ENCODE measurements at regions not wholly inside any gene's neighbourhood (a gene's known extent, or its start where the extent isn't known, plus 50 kb on each side); places are given as distances from the start of the nearest gene placed in this dataset.

- Mint-ChIP-seq H3K4me1 (no peaks in the 10 kb centered on the region), H3K4me3 (no peak overlapping the region), H3K36me3 (ENCODE audit: low read depth) (no peaks in the 10 kb centered on the region), H3K27ac (no peak overlapping the region), H3K9me3 (peaks cover 2% of the 10 kb centered on the region), H3K27me3 (peaks cover 1% of the 10 kb centered on the region)
- ChIA-PET CTCF (no interaction called here), POLR2A (no interaction called here)
- no peak for DNase-seq
Measured at GRCh38 chr13:75170311-75170710, 311.7 kb downstream of the TBC1D4 start.

- H3K27ac Mint-ChIP-seq = no peak overlapping the region
- no peak for DNase-seq
- H3K36me3 Mint-ChIP-seq (ENCODE audit: low read depth) = no peaks in the 10 kb centered on the region
- CTCF ChIA-PET = interaction anchor here (0.9 kb wide), 1 partner anchor 54 kb away, joined by 4 read pairs; no protein-coding TSS in a partner anchor
- H3K4me3 Mint-ChIP-seq = no peak overlapping the region
- no peaks in the 10 kb centered on the region for H3K27me3 Mint-ChIP-seq
- H3K9me3 Mint-ChIP-seq = no peaks in the 10 kb centered on the region
- POLR2A ChIA-PET = no interaction called here
- no peaks in the 10 kb centered on the region for H3K4me1 Mint-ChIP-seq
Measured at GRCh38 chr13:75165543-75166230, 316.3 kb downstream of the TBC1D4 start.

DNA sequence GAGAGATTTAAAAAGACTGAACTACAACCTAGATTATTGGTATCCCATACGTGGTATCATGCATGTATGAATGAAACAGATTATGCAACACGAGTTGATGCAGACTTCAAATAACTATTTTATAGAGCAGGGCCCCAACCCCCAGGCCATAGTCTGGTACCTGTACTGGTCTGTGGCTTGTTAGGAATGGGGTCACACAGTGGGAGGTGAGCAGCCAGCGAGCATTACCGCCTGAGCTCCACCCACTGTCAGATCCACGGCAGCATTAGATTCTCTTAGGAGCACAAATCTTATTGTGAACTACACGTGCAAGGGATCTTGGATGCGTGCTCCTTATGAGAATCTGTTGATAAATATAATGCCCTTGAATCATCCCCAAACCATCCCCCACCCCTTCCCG lies 320.2 kb downstream of the TBC1D4 start:
- Mint-ChIP-seq H3K4me1 (no peaks in the 10 kb centered on the region), H3K27ac (no peak overlapping the region), H3K27me3 (no peaks in the 10 kb centered on the region), H3K36me3 (ENCODE audit: low read depth) (no peaks in the 10 kb centered on the region), H3K4me3 (no peak overlapping the region), H3K9me3 (no peaks in the 10 kb centered on the region)
- POLR2A ChIA-PET = no interaction called here
- no peak for DNase-seq
- CTCF ChIA-PET = no interaction called here

GRCh38 chr13:75160984-75161383 lies 321.0 kb downstream of the TBC1D4 start:
- Mint-ChIP-seq H3K9me3 (no peaks in the 10 kb centered on the region), H3K36me3 (ENCODE audit: low read depth) (no peaks in the 10 kb centered on the region), H3K27me3 (no peaks in the 10 kb centered on the region), H3K4me1 (no peaks in the 10 kb centered on the region), H3K4me3 (no peak overlapping the region), H3K27ac (no peak overlapping the region)
- CTCF ChIA-PET = no interaction called here
- no peak for DNase-seq
- POLR2A ChIA-PET = no interaction called here

DNA sequence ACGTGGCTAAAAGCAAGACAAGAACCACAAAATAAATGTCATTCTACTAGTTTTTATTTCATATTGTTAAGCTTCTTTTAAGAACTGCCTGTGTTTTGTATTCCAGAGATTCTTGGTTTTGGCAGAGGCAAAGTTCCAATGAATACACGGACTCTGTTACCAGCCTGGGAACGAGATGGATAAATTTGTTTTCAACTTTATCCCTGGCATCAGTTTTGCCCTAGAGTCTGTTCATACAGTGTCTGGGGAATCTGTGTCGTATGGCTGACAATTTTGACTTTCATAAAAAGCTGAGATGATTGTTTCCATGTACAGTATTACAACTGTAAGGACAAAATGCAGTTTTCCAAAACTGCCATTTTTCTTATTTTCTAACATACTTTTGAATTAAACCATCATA lies 327.6 kb downstream of the TBC1D4 start:
- Mint-ChIP-seq H3K36me3 (ENCODE audit: low read depth) (no peaks in the 10 kb centered on the region), H3K4me3 (no peak overlapping the region), H3K27me3 (peaks cover 2% of the 10 kb centered on the region), H3K9me3 (peaks cover 2% of the 10 kb centered on the region), H3K27ac (no peak overlapping the region), H3K4me1 (no peaks in the 10 kb centered on the region)
- ChIA-PET POLR2A (no interaction called here), CTCF (no interaction called here)
- no peak for DNase-seq

- Mint-ChIP-seq H3K9me3 (peaks cover 2% of the 10 kb centered on the region), H3K27me3 (peaks cover 2% of the 10 kb centered on the region), H3K36me3 (ENCODE audit: low read depth) (no peaks in the 10 kb centered on the region), H3K27ac (no peak overlapping the region), H3K4me1 (no peaks in the 10 kb centered on the region), H3K4me3 (no peak overlapping the region)
- no peak for DNase-seq
- ChIA-PET POLR2A (no interaction called here), CTCF (no interaction called here)
Measured at GRCh38 chr13:75153834-75154233, 328.1 kb downstream of the TBC1D4 start.

GRCh38 chr13:75153386-75153785 lies 328.6 kb downstream of the TBC1D4 start:
- ChIA-PET CTCF (no interaction called here), POLR2A (no interaction called here)
- H3K9me3 Mint-ChIP-seq = peaks cover 2% of the 10 kb centered on the region
- H3K27ac Mint-ChIP-seq = no peak overlapping the region
- H3K27me3 Mint-ChIP-seq = peaks cover 2% of the 10 kb centered on the region
- no peaks in the 10 kb centered on the region for H3K36me3 Mint-ChIP-seq (ENCODE audit: low read depth)
- H3K4me1 Mint-ChIP-seq = no peaks in the 10 kb centered on the region
- no peak for DNase-seq
- no peak overlapping the region for H3K4me3 Mint-ChIP-seq

DNA sequence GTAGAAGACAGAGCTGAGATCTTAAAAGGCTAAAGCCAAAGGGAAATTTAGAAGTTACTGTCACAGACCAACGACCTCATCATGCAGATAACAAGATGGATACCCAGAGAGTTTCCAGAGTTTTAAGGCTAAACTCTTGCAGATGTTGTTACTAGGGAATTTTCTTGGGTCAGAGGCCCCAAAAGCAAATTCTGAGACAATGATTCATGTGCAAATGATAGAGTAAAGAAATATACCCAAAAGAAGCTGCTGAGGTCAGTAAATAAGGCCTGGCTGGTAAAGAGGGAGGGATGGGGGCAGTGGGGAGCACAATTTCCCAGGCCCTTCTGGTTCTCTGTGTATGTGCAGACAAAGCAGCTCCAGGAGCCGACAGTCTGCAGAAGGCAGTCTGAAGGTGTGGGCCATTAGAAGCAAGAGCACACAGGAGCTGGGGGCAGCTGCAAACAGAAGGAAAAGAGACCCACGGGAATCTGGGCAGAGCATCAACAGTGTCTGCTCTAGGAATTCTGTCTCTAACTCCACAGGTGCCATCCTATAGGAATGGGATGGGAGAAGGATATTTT lies 330.8 kb downstream of the TBC1D4 start:
- Mint-ChIP-seq H3K4me1 (no peaks in the 10 kb centered on the region), H3K27me3 (peaks cover 2% of the 10 kb centered on the region), H3K4me3 (no peak overlapping the region), H3K36me3 (ENCODE audit: low read depth) (no peaks in the 10 kb centered on the region), H3K27ac (no peak overlapping the region), H3K9me3 (peaks cover 2% of the 10 kb centered on the region)
- ChIA-PET POLR2A (no interaction called here), CTCF (no interaction called here)
- DNase-seq = no peak

DNA sequence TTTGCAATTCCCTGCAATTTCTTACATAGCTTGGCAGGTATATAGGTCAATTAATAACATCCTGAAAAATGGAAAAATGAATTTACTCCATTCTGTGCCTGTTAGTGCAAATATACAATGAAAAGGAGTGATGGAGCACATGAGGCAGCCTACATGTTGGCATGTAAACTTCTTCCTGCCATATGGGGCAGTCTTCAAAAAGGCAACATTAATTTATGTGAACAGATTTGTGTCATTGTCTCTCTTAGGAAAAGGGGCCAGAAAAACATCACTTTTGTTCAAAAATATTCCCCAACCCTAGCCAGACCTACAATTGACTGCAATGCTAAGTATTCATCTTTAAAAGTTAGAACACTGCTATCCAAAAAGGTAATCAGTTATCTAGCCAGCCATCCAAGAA lies 332.2 kb downstream of the TBC1D4 start:
- Mint-ChIP-seq H3K27me3 (peaks cover 2% of the 10 kb centered on the region), H3K9me3 (peaks cover 2% of the 10 kb centered on the region), H3K4me3 (no peak overlapping the region), H3K36me3 (ENCODE audit: low read depth) (no peaks in the 10 kb centered on the region), H3K4me1 (no peaks in the 10 kb centered on the region), H3K27ac (no peak overlapping the region)
- no peak for DNase-seq
- POLR2A ChIA-PET = no interaction called here
- CTCF ChIA-PET = no interaction called here

DNA sequence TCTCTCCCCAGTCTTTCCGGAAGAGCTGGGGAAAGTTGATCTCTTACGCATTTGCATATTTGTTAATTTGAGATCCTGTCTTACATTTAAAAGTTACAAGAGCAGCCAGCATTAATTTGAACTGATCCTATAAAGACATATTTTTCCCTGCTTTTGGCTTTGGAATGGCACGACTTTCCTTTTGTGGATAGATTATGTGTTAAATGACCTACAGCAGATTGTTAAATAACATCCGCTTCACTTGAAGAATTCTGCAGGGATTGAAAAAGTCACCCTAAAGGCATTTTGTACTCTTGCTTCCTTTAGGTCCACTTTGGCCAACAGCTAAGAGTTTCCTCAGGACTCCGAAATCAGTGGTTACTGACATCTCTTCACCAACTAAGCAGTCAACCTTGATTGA lies 334.0 kb downstream of the TBC1D4 start:
- DNase-seq = no peak
- no peaks in the 10 kb centered on the region for H3K4me1 Mint-ChIP-seq
- no peak overlapping the region for H3K4me3 Mint-ChIP-seq
- H3K36me3 Mint-ChIP-seq (ENCODE audit: low read depth) = no peaks in the 10 kb centered on the region
- ChIA-PET CTCF (no interaction called here), POLR2A (no interaction called here)
- H3K27me3 Mint-ChIP-seq = peaks cover 2% of the 10 kb centered on the region
- peaks cover 2% of the 10 kb centered on the region for H3K9me3 Mint-ChIP-seq
- H3K27ac Mint-ChIP-seq = no peak overlapping the region

- CTCF ChIA-PET = no interaction called here
- no peaks in the 10 kb centered on the region for H3K9me3 Mint-ChIP-seq
- peaks cover 2% of the 10 kb centered on the region for H3K27me3 Mint-ChIP-seq
- POLR2A ChIA-PET = no interaction called here
- DNase-seq = no peak
- no peak overlapping the region for H3K4me3 Mint-ChIP-seq
- H3K27ac Mint-ChIP-seq = no peak overlapping the region
- no peaks in the 10 kb centered on the region for H3K4me1 Mint-ChIP-seq
- no peaks in the 10 kb centered on the region for H3K36me3 Mint-ChIP-seq (ENCODE audit: low read depth)
Measured at GRCh38 chr13:75146436-75146835, 335.5 kb downstream of the TBC1D4 start.

DNA sequence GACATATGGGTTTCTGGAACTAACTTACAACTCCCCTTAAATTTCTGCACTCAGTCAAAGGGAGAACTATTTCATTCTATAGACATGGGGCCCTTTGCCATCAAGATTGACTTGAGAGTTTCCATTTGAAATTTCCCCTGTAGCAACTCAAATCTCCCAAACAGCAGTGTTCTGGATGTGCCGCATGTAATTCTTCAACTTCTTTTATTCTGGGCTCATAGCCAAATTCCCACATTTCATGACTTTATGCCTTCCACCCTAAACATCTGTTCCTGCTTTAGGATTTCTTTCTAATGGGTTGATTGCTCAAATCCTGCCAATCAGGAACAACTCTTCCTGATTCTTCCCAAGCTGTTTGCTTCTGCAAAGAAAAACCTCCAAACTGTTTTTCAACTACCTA lies 336.0 kb downstream of the TBC1D4 start:
- Mint-ChIP-seq H3K36me3 (ENCODE audit: low read depth) (no peaks in the 10 kb centered on the region), H3K27ac (no peak overlapping the region), H3K27me3 (peaks cover 2% of the 10 kb centered on the region), H3K4me3 (no peak overlapping the region), H3K4me1 (no peaks in the 10 kb centered on the region), H3K9me3 (no peaks in the 10 kb centered on the region)
- no peak for DNase-seq
- ChIA-PET CTCF (no interaction called here), POLR2A (no interaction called here)

DNA sequence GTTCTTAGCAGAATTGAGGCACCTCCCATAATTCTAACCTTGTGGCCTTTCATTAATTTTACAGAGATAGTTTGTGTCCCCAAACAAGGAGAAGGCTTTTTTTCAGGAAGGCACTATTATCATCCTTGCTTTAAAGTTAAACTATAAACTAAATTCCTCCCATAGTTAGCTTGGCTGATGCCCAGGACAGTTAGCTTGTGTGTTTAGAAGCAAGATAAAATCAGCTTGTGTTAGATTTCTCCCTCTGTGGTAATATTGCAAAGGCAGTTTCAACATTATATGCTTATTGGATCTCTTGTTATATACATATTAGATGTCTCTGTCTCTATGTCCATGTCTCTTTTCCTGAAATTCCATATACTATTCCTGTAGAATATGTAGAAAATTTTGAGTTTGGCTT lies 342.7 kb downstream of the TBC1D4 start:
- Mint-ChIP-seq H3K27me3 (peaks cover 2% of the 10 kb centered on the region), H3K4me3 (no peak overlapping the region), H3K27ac (no peak overlapping the region), H3K4me1 (no peaks in the 10 kb centered on the region), H3K9me3 (no peaks in the 10 kb centered on the region), H3K36me3 (ENCODE audit: low read depth) (no peaks in the 10 kb centered on the region)
- DNase-seq = no peak
- ChIA-PET POLR2A (no interaction called here), CTCF (no interaction called here)

GRCh38 chr13:75137911-75138571 lies 343.9 kb downstream of the TBC1D4 start:
- H3K4me1 Mint-ChIP-seq = no peaks in the 10 kb centered on the region
- no peaks in the 10 kb centered on the region for H3K9me3 Mint-ChIP-seq
- H3K27ac Mint-ChIP-seq = no peak overlapping the region
- ChIA-PET CTCF (interaction anchor here (0.6 kb wide), 1 partner anchor 1392 kb away, joined by 4 read pairs; no protein-coding TSS in a partner anchor), POLR2A (no interaction called here)
- peaks cover 2% of the 10 kb centered on the region for H3K27me3 Mint-ChIP-seq
- no peaks in the 10 kb centered on the region for H3K36me3 Mint-ChIP-seq (ENCODE audit: low read depth)
- no peak for DNase-seq
- H3K4me3 Mint-ChIP-seq = no peak overlapping the region

All from activated CD4-positive, alpha-beta memory T cell treated with anti-CD3 and anti-CD28 coated beads, Interleukin-2, amount 10 ng/mL, durations not matched to agents 7 days and 5 days (primary cell).